Fibroblast of the aortic adventitia (primary cell): ENCODE measurements at regions not wholly inside any gene's neighbourhood (a gene's known extent, or its start where the extent isn't known, plus 50 kb on each side); places are given as distances from the start of the nearest gene placed in this dataset.

Experiments used
- DNase-seq: peaks from one replicate; pipeline ENCODE4 v3.0.0-alpha.2; 2010; ENCODE audit warnings: low read depth
- H3K4me3 ChIP-seq: 2 replicates; pipeline ENCODE4 v1.5.1; 2011; ENCODE audit warnings: low read depth, mild to moderate bottlenecking, control low read depth, low read length, moderate library complexity
- TF ChIP-seq, protein P1 (sequence below): IDR thresholded peaks from 2 replicates; pipeline ENCODE4 v1.5.1; 2011; ENCODE audit warnings: mild to moderate bottlenecking, low read length, control low read depth, inconsistent platforms; ENCODE audit not compliant: insufficient read depth

DNA sequence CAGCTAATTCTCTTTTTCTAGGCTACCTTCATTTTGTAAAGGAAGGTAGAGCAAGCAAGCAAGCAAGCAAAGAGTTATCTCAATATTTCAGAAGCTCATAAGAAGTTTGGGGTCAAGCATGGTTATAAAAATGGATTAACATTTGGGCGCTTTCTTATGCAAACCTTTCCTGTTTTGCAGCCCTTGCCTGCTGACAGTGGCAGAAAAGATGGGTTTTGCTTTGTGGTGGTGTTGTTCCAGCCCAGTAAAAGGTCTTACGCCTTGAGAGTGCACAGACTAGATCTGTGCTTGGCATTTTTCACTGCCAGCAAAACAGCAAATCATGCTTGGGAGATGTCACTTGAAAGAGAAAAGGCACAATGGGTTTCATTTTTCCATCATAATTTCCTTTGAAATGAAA, 1320.6 kb upstream of the CELF4 start:
- H3K4me3 ChIP-seq, result no peak overlapping the region
- TF ChIP-seq, protein P1, sequence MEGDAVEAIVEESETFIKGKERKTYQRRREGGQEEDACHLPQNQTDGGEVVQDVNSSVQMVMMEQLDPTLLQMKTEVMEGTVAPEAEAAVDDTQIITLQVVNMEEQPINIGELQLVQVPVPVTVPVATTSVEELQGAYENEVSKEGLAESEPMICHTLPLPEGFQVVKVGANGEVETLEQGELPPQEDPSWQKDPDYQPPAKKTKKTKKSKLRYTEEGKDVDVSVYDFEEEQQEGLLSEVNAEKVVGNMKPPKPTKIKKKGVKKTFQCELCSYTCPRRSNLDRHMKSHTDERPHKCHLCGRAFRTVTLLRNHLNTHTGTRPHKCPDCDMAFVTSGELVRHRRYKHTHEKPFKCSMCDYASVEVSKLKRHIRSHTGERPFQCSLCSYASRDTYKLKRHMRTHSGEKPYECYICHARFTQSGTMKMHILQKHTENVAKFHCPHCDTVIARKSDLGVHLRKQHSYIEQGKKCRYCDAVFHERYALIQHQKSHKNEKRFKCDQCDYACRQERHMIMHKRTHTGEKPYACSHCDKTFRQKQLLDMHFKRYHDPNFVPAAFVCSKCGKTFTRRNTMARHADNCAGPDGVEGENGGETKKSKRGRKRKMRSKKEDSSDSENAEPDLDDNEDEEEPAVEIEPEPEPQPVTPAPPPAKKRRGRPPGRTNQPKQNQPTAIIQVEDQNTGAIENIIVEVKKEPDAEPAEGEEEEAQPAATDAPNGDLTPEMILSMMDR, result no peak
- no peak for DNase-seq

DNA sequence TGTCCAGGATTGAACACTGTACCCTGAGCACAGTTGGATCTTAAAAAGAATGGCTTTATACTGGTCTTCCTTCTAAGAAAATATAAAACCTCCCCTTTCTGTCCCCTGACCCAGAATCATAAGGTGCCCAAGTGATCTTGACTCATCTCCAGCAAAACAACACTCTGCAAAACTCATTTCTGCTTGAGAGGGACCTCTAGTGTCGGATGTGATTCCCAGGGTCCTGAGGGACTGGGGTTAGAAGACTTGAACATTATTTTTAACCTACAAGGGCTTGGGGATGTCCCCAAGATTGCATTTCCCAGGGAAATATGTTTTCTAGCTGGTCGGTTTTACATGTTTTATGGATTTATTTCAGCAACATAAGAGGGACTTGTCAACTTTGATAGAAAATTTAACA, 1318.5 kb upstream of the CELF4 start:
- TF ChIP-seq, protein P1, result no peak
- no peak for DNase-seq
- H3K4me3 ChIP-seq, result no peak overlapping the region

- no peak for DNase-seq
- no peak overlapping the region for H3K4me3 ChIP-seq
- TF ChIP-seq, protein P1, result no peak
These were observed 1317.5 kb upstream of the CELF4 start for GRCh38 chr18:38883111-38883510.

GRCh38 chr18:38879871-38880270, 1314.3 kb upstream of the CELF4 start:
- DNase-seq, result no peak
- no peak overlapping the region for H3K4me3 ChIP-seq
- TF ChIP-seq, protein P1, result no peak

GRCh38 chr18:38872342-38872741, 1306.7 kb upstream of the CELF4 start:
- H3K4me3 ChIP-seq, result no peak overlapping the region
- DNase-seq, result no peak
- TF ChIP-seq, protein P1, result no peak

DNA sequence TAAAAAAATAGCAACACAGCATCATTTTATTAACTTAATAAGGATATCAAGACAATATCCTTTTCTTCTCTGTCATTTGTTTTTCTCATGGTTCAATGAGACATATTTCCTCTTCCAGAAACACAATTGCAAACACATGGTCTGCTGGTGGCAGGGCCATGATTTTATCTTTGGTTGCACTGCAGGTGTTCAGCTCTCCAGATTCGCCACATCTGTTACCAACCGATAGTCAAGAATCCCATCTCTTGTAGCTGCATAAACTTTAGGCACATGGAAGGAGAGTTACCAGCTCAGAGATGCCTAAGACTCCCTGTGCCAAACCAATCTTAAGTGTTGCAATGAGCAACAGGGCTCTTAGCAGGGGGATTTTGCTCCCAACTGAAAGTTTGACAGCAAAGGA, 1303.2 kb upstream of the CELF4 start:
- TF ChIP-seq, protein P1, result no peak
- no peak for DNase-seq
- no peak overlapping the region for H3K4me3 ChIP-seq

DNA sequence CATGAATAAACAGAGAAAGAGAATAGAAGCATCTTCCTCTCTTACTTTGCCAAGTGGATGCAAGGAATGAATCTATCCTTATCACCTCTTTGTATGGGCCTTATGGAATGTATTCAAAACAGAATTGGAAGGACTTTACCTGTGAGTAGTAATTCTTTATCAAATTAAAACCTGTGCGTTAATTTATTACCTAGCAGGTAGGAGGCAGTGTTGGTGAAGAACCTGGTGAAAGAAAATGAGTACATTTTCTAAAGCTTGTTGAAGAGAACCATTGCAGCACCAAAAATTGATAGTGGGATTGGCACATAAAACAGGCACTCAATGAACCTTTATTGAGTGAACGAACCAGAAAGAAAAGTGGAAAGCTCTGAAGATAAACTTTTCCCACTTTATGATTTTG, 1302.1 kb upstream of the CELF4 start:
- TF ChIP-seq, protein P1, result no peak
- DNase-seq, result no peak
- H3K4me3 ChIP-seq, result no peak overlapping the region
